NCI-H2107 (cell line): ENCODE measurements at regions not wholly inside any gene's neighbourhood (a gene's known extent, or its start where the extent isn't known, plus 50 kb on each side); places are given as distances from the start of the nearest gene placed in this dataset.
"Not testable (repeated sequence)": the region's sequence is repeated elsewhere in the genome, so short reads cannot be mapped to it uniquely, and the experiment has no call there.

ENCODE experiments used
- DNase-seq: peaks from one replicate; lab custom pipeline; 2025; lab: John Stamatoyannopoulos, UW

GRCh38 chr11:96899971-96900370, 510.2 kb downstream of the JRKL start:
- DNase-seq: no peak

GRCh38 chr11:96905143-96905542, 515.3 kb downstream of the JRKL start:
- DNase-seq: no peak

GRCh38 chr11:96905663-96906062, 515.9 kb downstream of the JRKL start:
- no peak for DNase-seq

GRCh38 chr11:96906476-96906875, 516.7 kb downstream of the JRKL start:
- no peak for DNase-seq

GRCh38 chr11:96925862-96926261, 536.0 kb downstream of the JRKL start:
- DNase-seq: no peak

- no peak for DNase-seq
These were observed 550.4 kb downstream of the JRKL start for GRCh38 chr11:96940227-96940626.

- DNase-seq: no peak
These were observed 553.0 kb downstream of the JRKL start for GRCh38 chr11:96942855-96943254.

- DNase-seq: no peak
These were observed 554.2 kb downstream of the JRKL start for GRCh38 chr11:96943970-96944369.

GRCh38 chr11:96948066-96948465, 558.3 kb downstream of the JRKL start:
- DNase-seq: no peak

GRCh38 chr11:96949464-96949863, 559.7 kb downstream of the JRKL start:
- no peak for DNase-seq

GRCh38 chr11:96954587-96955242, 564.9 kb downstream of the JRKL start:
- no peak for DNase-seq

- no peak for DNase-seq
These were observed 570.7 kb downstream of the JRKL start for GRCh38 chr11:96960476-96960875.

- DNase-seq: no peak
These were observed 571.1 kb downstream of the JRKL start for GRCh38 chr11:96960926-96961325.

- DNase-seq: no peak
These were observed 572.1 kb downstream of the JRKL start for GRCh38 chr11:96961931-96962330.

GRCh38 chr11:96963375-96963774, 573.6 kb downstream of the JRKL start:
- DNase-seq: no peak

- DNase-seq: no peak
These were observed 574.8 kb downstream of the JRKL start for GRCh38 chr11:96964661-96965060.

GRCh38 chr11:96967616-96968015, 577.8 kb downstream of the JRKL start:
- DNase-seq: no peak

GRCh38 chr11:96969251-96969650, 579.4 kb downstream of the JRKL start:
- DNase-seq: no peak

GRCh38 chr11:96978751-96979150, 588.9 kb downstream of the JRKL start:
- DNase-seq: no peak

GRCh38 chr11:96986516-96986915, 596.7 kb downstream of the JRKL start:
- no peak for DNase-seq

GRCh38 chr11:96990914-96991313, 601.1 kb downstream of the JRKL start:
- no peak for DNase-seq

- DNase-seq: no peak
These were observed 610.7 kb downstream of the JRKL start for GRCh38 chr11:97000481-97000880.

GRCh38 chr11:97007283-97007682, 617.5 kb downstream of the JRKL start:
- no peak for DNase-seq

- no peak for DNase-seq
These were observed 619.8 kb downstream of the JRKL start for GRCh38 chr11:97009613-97010012.

GRCh38 chr11:97010997-97011396, 621.2 kb downstream of the JRKL start:
- not testable (repeated sequence) for DNase-seq
